ENCODE measurements at regions not wholly inside any gene's neighbourhood (a gene's known extent, or its start where the extent isn't known, plus 50 kb on each side); places are given as distances from the start of the nearest gene placed in this dataset.

DNA sequence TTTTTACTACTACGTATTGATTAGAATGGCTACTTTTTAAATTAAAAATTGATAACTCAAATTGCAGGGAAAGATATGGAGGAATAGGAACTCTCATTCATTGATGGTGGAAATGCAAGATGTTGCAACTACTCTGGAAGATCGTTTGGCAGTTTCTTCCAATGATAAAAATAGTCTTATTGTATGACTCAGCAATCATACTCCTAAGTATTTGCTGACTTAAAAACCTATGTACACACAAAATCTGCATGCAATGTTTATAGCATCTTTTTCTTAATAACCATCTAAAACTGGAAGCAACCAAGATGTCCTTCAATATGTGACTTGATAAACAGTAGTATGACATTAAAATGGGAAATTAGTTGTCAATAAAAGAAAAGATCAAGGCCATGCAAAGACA, 87.4 kb upstream of the LRRC3B start:
- no peak for TF ChIP-seq EZH2 (IDR thresholded peaks at IDR 0.05; ENCODE audit: insufficient read depth, low read length)
- TF ChIP-seq, protein P1, sequence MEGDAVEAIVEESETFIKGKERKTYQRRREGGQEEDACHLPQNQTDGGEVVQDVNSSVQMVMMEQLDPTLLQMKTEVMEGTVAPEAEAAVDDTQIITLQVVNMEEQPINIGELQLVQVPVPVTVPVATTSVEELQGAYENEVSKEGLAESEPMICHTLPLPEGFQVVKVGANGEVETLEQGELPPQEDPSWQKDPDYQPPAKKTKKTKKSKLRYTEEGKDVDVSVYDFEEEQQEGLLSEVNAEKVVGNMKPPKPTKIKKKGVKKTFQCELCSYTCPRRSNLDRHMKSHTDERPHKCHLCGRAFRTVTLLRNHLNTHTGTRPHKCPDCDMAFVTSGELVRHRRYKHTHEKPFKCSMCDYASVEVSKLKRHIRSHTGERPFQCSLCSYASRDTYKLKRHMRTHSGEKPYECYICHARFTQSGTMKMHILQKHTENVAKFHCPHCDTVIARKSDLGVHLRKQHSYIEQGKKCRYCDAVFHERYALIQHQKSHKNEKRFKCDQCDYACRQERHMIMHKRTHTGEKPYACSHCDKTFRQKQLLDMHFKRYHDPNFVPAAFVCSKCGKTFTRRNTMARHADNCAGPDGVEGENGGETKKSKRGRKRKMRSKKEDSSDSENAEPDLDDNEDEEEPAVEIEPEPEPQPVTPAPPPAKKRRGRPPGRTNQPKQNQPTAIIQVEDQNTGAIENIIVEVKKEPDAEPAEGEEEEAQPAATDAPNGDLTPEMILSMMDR (IDR thresholded peaks at IDR 0.05; ENCODE audit: insufficient read depth, low read depth, low read length) = no peak
- no peaks in the 10 kb centered on the region for H3K36me3 Mint-ChIP-seq (ENCODE audit: low read depth, unreplicated experiment)
- no peaks in the 10 kb centered on the region for H3K9me3 Mint-ChIP-seq (ENCODE audit: unreplicated experiment)
- no peak for FAIRE-seq
- DNase-seq (ENCODE audit: low read depth) = no peak
- no peak overlapping the region for H3K4me2 ChIP-seq (ENCODE audit: low read length)
- H3K27ac Mint-ChIP-seq (ENCODE audit: unreplicated experiment) = no peak overlapping the region
- H3K9ac ChIP-seq (ENCODE audit: low read length) = no peak overlapping the region
- no peak overlapping the region for H2AFZ ChIP-seq (ENCODE audit: low read depth, low read length)
- no peaks in the 10 kb centered on the region for H4K20me1 ChIP-seq (ENCODE audit: insufficient read depth, low read length)
- H3K4me1 Mint-ChIP-seq (ENCODE audit: low read depth, unreplicated experiment) = no peaks in the 10 kb centered on the region
- no peaks in the 10 kb centered on the region for H3K4me1 ChIP-seq (ENCODE audit: insufficient read depth, low read length)
- no peaks in the 10 kb centered on the region for H3K9me3 ChIP-seq (ENCODE audit: insufficient read depth, low read depth, low read length)
- H3K27ac ChIP-seq (ENCODE audit: low read depth, low read length) = no peak overlapping the region
- no peaks in the 10 kb centered on the region for H3K79me2 ChIP-seq (ENCODE audit: insufficient read depth, low read length)
- no peak overlapping the region for H3K4me3 ChIP-seq (ENCODE audit: insufficient read depth, low read depth, low read length)
- no peaks in the 10 kb centered on the region for H3K27me3 ChIP-seq (ENCODE audit: insufficient read depth, low read length)
- no peaks in the 10 kb centered on the region for H3K36me3 ChIP-seq (ENCODE audit: insufficient read depth, low read length)
- H3K4me3 Mint-ChIP-seq (ENCODE audit: unreplicated experiment) = no peak overlapping the region
- peaks cover 3% of the 10 kb centered on the region for H3K27me3 Mint-ChIP-seq (ENCODE audit: low read depth, unreplicated experiment)

DNA sequence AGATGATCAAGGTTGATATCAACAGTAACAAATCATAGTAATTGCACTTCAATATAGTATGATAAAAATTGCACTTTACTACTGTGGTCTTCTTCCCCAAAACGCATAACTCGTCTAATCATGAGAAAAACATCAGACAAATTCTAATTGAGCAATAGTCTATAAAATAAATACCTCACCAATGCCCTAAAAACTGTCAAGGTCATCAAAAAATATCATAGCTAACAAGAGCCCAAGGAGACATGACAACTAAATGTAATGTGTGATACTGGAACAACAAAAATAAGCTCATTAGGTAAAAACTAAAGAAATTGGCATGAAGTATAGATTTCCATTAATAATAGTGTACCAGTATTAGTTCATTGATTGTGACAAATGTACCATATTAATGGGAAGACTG, 85.6 kb upstream of the LRRC3B start:
- Histone ChIP-seq H3K36me3 (ENCODE audit: insufficient read depth, low read length) (no peaks in the 10 kb centered on the region), H3K79me2 (ENCODE audit: insufficient read depth, low read length) (no peaks in the 10 kb centered on the region), H3K27ac (ENCODE audit: low read depth, low read length) (no peak overlapping the region), H3K4me1 (ENCODE audit: insufficient read depth, low read length) (no peaks in the 10 kb centered on the region), H2AFZ (ENCODE audit: low read depth, low read length) (no peak overlapping the region), H3K4me2 (ENCODE audit: low read length) (no peak overlapping the region), H3K9me3 (ENCODE audit: insufficient read depth, low read depth, low read length) (no peaks in the 10 kb centered on the region), H4K20me1 (ENCODE audit: insufficient read depth, low read length) (no peaks in the 10 kb centered on the region), H3K27me3 (ENCODE audit: insufficient read depth, low read length) (no peaks in the 10 kb centered on the region), H3K4me3 (ENCODE audit: insufficient read depth, low read depth, low read length) (no peak overlapping the region), H3K9ac (ENCODE audit: low read length) (no peak overlapping the region)
- Mint-ChIP-seq H3K27me3 (ENCODE audit: low read depth, unreplicated experiment) (no peaks in the 10 kb centered on the region), H3K4me1 (ENCODE audit: low read depth, unreplicated experiment) (no peaks in the 10 kb centered on the region), H3K9me3 (ENCODE audit: unreplicated experiment) (no peaks in the 10 kb centered on the region), H3K4me3 (ENCODE audit: unreplicated experiment) (no peak overlapping the region), H3K36me3 (ENCODE audit: low read depth, unreplicated experiment) (no peaks in the 10 kb centered on the region), H3K27ac (ENCODE audit: unreplicated experiment) (no peak overlapping the region)
- DNase-seq (ENCODE audit: low read depth) (no peak), FAIRE-seq (no peak)
- TF ChIP-seq EZH2 (IDR thresholded peaks at IDR 0.05; ENCODE audit: insufficient read depth, low read length) = no peak
- TF ChIP-seq, protein P1 (IDR thresholded peaks at IDR 0.05; ENCODE audit: insufficient read depth, low read depth, low read length) = no peak

DNA sequence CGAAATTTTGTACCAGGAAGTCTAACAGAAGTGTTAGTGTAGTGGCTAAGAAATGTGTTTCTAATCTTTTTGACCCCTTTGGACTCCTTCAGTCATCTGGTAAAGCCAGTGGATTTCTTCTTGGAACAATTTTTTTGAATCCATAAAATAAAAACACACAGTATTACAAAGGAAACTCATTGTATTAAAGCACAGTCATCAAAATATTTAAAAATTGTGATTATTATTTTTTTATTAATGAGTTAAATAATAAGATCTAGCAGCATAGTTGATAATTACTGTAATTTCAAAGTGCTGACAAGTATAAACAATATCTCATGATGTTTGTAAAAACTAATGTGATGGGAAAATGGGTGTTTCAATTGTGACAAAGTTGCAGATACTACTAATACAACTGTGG, 72.2 kb upstream of the LRRC3B start:
- peaks cover 3% of the 10 kb centered on the region for H3K27me3 Mint-ChIP-seq (ENCODE audit: low read depth, unreplicated experiment)

More for the DNA sequence above, 72.2 kb upstream of the LRRC3B start:
- Histone ChIP-seq H2AFZ (ENCODE audit: low read depth, low read length) (no peak overlapping the region), H3K4me1 (ENCODE audit: insufficient read depth, low read length) (no peaks in the 10 kb centered on the region), H3K9ac (ENCODE audit: low read length) (no peak overlapping the region), H3K4me2 (ENCODE audit: low read length) (no peak overlapping the region), H4K20me1 (ENCODE audit: insufficient read depth, low read length) (no peaks in the 10 kb centered on the region), H3K79me2 (ENCODE audit: insufficient read depth, low read length) (no peaks in the 10 kb centered on the region), H3K36me3 (ENCODE audit: insufficient read depth, low read length) (no peaks in the 10 kb centered on the region), H3K9me3 (ENCODE audit: insufficient read depth, low read depth, low read length) (no peaks in the 10 kb centered on the region), H3K4me3 (ENCODE audit: insufficient read depth, low read depth, low read length) (no peak overlapping the region), H3K27me3 (ENCODE audit: insufficient read depth, low read length) (no peaks in the 10 kb centered on the region), H3K27ac (ENCODE audit: low read depth, low read length) (no peak overlapping the region)
- H3K4me1 Mint-ChIP-seq (ENCODE audit: low read depth, unreplicated experiment) = no peaks in the 10 kb centered on the region
- FAIRE-seq (no peak), DNase-seq (ENCODE audit: low read depth) (no peak)
- H3K36me3 Mint-ChIP-seq (ENCODE audit: low read depth, unreplicated experiment) = no peaks in the 10 kb centered on the region
- no peak overlapping the region for H3K27ac Mint-ChIP-seq (ENCODE audit: unreplicated experiment)
- H3K4me3 Mint-ChIP-seq (ENCODE audit: unreplicated experiment) = no peak overlapping the region
- no peaks in the 10 kb centered on the region for H3K9me3 Mint-ChIP-seq (ENCODE audit: unreplicated experiment)
- no peak for TF ChIP-seq EZH2 (IDR thresholded peaks at IDR 0.05; ENCODE audit: insufficient read depth, low read length)
- TF ChIP-seq, protein P1 (IDR thresholded peaks at IDR 0.05; ENCODE audit: insufficient read depth, low read depth, low read length) = no peak

All from astrocyte (in vitro differentiated cells and primary cell).